Loucy (cell line): ENCODE measurements at regions not wholly inside any gene's neighbourhood (a gene's known extent, or its start where the extent isn't known, plus 50 kb on each side); places are given as distances from the start of the nearest gene placed in this dataset.

ENCODE experiments used
- H2AFZ ChIP-seq: fragments of 200-600 bp; sonication (generic); 2 replicates; pipeline ENCODE4 v1.6.0; 2016; ENCODE audit warnings: antibody characterized with exemption, mild to moderate bottlenecking, low read length, moderate library complexity
- H3F3A ChIP-seq: fragments of 200-600 bp; 2 replicates; pipeline ENCODE4 v1.6.0; 2016; ENCODE audit warnings: antibody characterized with exemption, low read depth, mild to moderate bottlenecking
- H3K27me3 ChIP-seq: fragments of 200-600 bp; sonication (generic); 2 replicates; pipeline ENCODE4 v1.6.1; 2014; ENCODE audit warnings: low read length, mild to moderate bottlenecking; ENCODE audit not compliant: insufficient read depth, poor library complexity, severe bottlenecking
- H3K36me3 ChIP-seq: fragments of 200-600 bp; sonication (generic); 2 replicates; pipeline ENCODE4 v1.6.1; 2016; ENCODE audit warnings: low read length; ENCODE audit not compliant: insufficient read depth
- H3K4me1 ChIP-seq: fragments of 200-600 bp; sonication (generic); 2 replicates; pipeline ENCODE4 v1.5.1; 2014; ENCODE audit warnings: low read length, mild to moderate bottlenecking; ENCODE audit not compliant: insufficient read depth, poor library complexity, severe bottlenecking
- H3K4me2 ChIP-seq: fragments of 200-600 bp; sonication (generic); 2 replicates; pipeline ENCODE4 v1.6.0; 2014; ENCODE audit warnings: antibody characterized with exemption, low read length, low read depth, mild to moderate bottlenecking; ENCODE audit not compliant: poor library complexity, severe bottlenecking
- H3K4me3 ChIP-seq: fragments of 200-600 bp; sonication (generic); 2 replicates; pipeline ENCODE4 v1.5.1; 2014; ENCODE audit warnings: low read length, mild to moderate bottlenecking, mixed read lengths; ENCODE audit not compliant: poor library complexity, severe bottlenecking
- H3K79me2 ChIP-seq: fragments of 200-600 bp; sonication (generic); 2 replicates; pipeline ENCODE4 v1.6.1; 2014; ENCODE audit warnings: low read length; ENCODE audit not compliant: insufficient read depth
- H3K9ac ChIP-seq: fragments of 200-600 bp; sonication (generic); 2 replicates; pipeline ENCODE4 v1.6.0; 2014; ENCODE audit warnings: mild to moderate bottlenecking, low read depth, low read length, moderate library complexity; ENCODE audit not compliant: poor library complexity, severe bottlenecking
- H3K9me2 ChIP-seq: fragments of 200-600 bp; sonication (generic); replicated peaks from 2 replicates; pipeline ENCODE4 v1.6.1; 2016; ENCODE audit warnings: low read depth, low read length, mixed read lengths
- H3K9me3 ChIP-seq: fragments of 200-600 bp; sonication (generic); 2 replicates; pipeline ENCODE4 v1.6.1; 2014; ENCODE audit warnings: mild to moderate bottlenecking, antibody characterized with exemption, low read length, low read depth; ENCODE audit not compliant: insufficient read depth
- H4K20me1 ChIP-seq: fragments of 200-600 bp; sonication (generic); 2 replicates; pipeline ENCODE4 v1.6.0; 2014; ENCODE audit warnings: antibody characterized with exemption, low read length, mild to moderate bottlenecking; ENCODE audit not compliant: insufficient read depth, poor library complexity, severe bottlenecking
- CTCF ChIP-seq: fragments of 200-600 bp; sonication (generic); conservative IDR thresholded peaks from 2 replicates; pipeline ENCODE4 v1.5.1; 2014; ENCODE audit warnings: mild to moderate bottlenecking, antibody characterized with exemption, low read length
- EZH2phosphoT487 ChIP-seq: fragments of 200-600 bp; IDR thresholded peaks from 2 replicates; pipeline ENCODE4 v1.6.1; 2018; ENCODE audit warnings: antibody characterized with exemption, mild to moderate bottlenecking, moderate library complexity, borderline replicate concordance

GRCh38 chr5:167995844-167996425 is 295.5 kb upstream of the WWC1 start:
- H3K36me3 ChIP-seq: no peaks in the 10 kb centered on the region
- no peak overlapping the region for H3K4me3 ChIP-seq
- no peaks in the 10 kb centered on the region for H3K4me1 ChIP-seq
- no peaks in the 10 kb centered on the region for H4K20me1 ChIP-seq
- H3K79me2 ChIP-seq: no peaks in the 10 kb centered on the region
- no peaks in the 10 kb centered on the region for H3K27me3 ChIP-seq
- H3F3A ChIP-seq: no peaks in the 10 kb centered on the region
- H3K9ac ChIP-seq: no peak overlapping the region
- no peak overlapping the region for H3K4me2 ChIP-seq
- no peak for TF ChIP-seq EZH2phosphoT487
- no peak for TF ChIP-seq CTCF
- H2AFZ ChIP-seq: no peak overlapping the region
- H3K9me2 ChIP-seq: no peaks in the 10 kb centered on the region
- no peaks in the 10 kb centered on the region for H3K9me3 ChIP-seq

- TF ChIP-seq CTCF: no peak
- no peak for TF ChIP-seq EZH2phosphoT487
- Histone ChIP-seq H2AFZ (no peak overlapping the region), H3K27me3 (no peaks in the 10 kb centered on the region), H3K36me3 (no peaks in the 10 kb centered on the region), H3K9me2 (no peaks in the 10 kb centered on the region), H3K79me2 (no peaks in the 10 kb centered on the region), H3K9me3 (no peaks in the 10 kb centered on the region), H3K4me2 (no peak overlapping the region), H3F3A (no peaks in the 10 kb centered on the region), H3K4me1 (no peaks in the 10 kb centered on the region), H3K4me3 (no peak overlapping the region), H4K20me1 (no peaks in the 10 kb centered on the region), H3K9ac (no peak overlapping the region)
Observed at GRCh38 chr5:167998148-167998767, 293.2 kb upstream of the WWC1 start.

GRCh38 chr5:167999182-167999581 is 292.3 kb upstream of the WWC1 start:
- no peaks in the 10 kb centered on the region for H3F3A ChIP-seq
- no peaks in the 10 kb centered on the region for H3K36me3 ChIP-seq
- TF ChIP-seq EZH2phosphoT487: no peak
- TF ChIP-seq CTCF: no peak

More at GRCh38 chr5:167999182-167999581, 292.3 kb upstream of the WWC1 start:
- Histone ChIP-seq H3K9me2 (no peaks in the 10 kb centered on the region), H3K9me3 (no peaks in the 10 kb centered on the region), H3K9ac (no peak overlapping the region), H3K27me3 (no peaks in the 10 kb centered on the region), H4K20me1 (no peaks in the 10 kb centered on the region), H3K4me1 (no peaks in the 10 kb centered on the region), H2AFZ (no peak overlapping the region), H3K79me2 (no peaks in the 10 kb centered on the region), H3K4me3 (no peak overlapping the region), H3K4me2 (no peak overlapping the region)
